GM12874 (cell line): ENCODE measurements at regions not wholly inside any gene's neighbourhood (a gene's known extent, or its start where the extent isn't known, plus 50 kb on each side); places are given as distances from the start of the nearest gene placed in this dataset.

Source experiments
- CTCF ChIP-seq: IDR thresholded peaks from 2 replicates; pipeline ENCODE4 v1.5.1; 2011; ENCODE audit warnings: low read depth, mild to moderate bottlenecking, control low read depth, low read length, moderate library complexity; ENCODE audit not compliant: insufficient read depth

DNA sequence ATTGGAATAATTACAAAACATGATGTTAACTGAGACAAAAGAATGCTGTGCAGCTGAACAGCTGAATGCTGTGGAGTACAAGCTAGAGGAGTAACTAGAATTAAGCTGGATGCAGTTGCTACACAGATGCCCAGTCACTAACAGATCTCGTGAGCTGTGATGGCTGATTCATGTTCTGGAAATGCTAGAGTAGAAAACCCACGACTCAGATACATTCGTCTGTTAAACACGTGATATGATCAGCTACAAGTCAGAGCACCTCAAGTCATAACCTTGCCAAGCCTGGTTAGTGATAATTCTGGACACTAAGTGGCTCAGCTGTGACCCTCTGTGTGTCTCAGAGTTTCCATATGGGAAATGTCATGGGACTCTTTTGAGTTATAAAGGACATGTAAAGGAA lies 89.7 kb upstream of the ESRRG start:
- TF ChIP-seq CTCF: no peak

GRCh38 chr1:216809649-216810048 lies 86.4 kb upstream of the ESRRG start:
- TF ChIP-seq CTCF: no peak

DNA sequence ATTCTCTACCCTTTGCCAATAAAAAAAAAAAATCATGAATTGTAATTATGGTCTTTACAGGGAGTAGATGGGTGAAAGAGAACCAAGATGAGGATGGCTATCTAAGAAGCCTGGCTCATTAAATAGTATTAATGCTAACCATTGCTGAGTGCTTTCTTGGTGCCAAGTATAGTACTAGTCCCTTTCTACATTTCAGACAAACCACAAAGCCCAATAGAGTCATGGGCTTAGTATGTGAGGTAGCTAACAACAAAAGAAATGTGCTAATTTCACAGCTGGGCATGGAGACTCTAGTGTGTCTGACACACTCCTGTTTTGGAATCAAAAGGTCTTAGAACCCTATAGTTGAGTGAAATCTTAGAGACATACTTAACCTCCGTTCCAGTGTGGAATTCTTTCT lies 84.5 kb upstream of the ESRRG start:
- TF ChIP-seq CTCF: no peak

GRCh38 chr1:216805953-216806352 lies 82.7 kb upstream of the ESRRG start:
- no peak for TF ChIP-seq CTCF

GRCh38 chr1:216805233-216805632 lies 82.0 kb upstream of the ESRRG start:
- no peak for TF ChIP-seq CTCF

- TF ChIP-seq CTCF: no peak
Observed at GRCh38 chr1:216804111-216804510, 80.9 kb upstream of the ESRRG start.

DNA sequence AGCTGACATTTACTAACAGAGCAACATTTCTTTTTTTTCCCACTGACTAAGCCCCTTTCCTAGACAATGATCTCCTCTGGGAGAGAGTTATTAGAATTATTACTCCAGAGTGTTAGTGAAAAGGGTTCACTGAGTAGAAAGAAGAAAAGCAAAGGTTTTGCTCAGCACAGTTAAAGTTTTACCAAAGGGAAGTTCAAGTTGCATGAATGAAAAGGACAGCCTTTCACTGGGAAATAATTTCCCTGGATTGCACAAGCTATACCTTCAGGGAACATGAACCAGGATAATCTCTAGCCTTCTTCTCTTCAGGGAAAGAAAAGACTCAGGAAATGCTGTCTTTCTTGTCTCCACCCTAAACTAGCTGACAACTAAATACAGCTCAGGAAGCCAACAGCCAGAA lies 71.4 kb upstream of the ESRRG start:
- TF ChIP-seq CTCF: no peak

- no peak for TF ChIP-seq CTCF
Observed at GRCh38 chr1:216793973-216794372, 70.7 kb upstream of the ESRRG start.
